NCI-H345 (cell line): ENCODE measurements at regions not wholly inside any gene's neighbourhood (a gene's known extent, or its start where the extent isn't known, plus 50 kb on each side); places are given as distances from the start of the nearest gene placed in this dataset.

Experiments used
- DNase-seq: peaks from one replicate; lab custom pipeline; 2025; lab: John Stamatoyannopoulos, UW

- DNase-seq = no peak
These were observed 1856.1 kb downstream of the OLFM4 start for GRCh38 chr13:54884682-54885081.

- no peak for DNase-seq
These were observed 1862.4 kb downstream of the OLFM4 start for GRCh38 chr13:54890976-54891375.

GRCh38 chr13:54901316-54901715 lies 1872.7 kb downstream of the OLFM4 start:
- DNase-seq = no peak

GRCh38 chr13:54912367-54912766 lies 1883.8 kb downstream of the OLFM4 start:
- no peak for DNase-seq

- no peak for DNase-seq
These were observed 1885.1 kb downstream of the OLFM4 start for GRCh38 chr13:54913668-54914067.

- no peak for DNase-seq
These were observed 1898.9 kb downstream of the OLFM4 start for GRCh38 chr13:54927538-54927937.

- DNase-seq = no peak
These were observed 1899.5 kb downstream of the OLFM4 start for GRCh38 chr13:54928071-54928470.

GRCh38 chr13:54934121-54934520 lies 1905.5 kb downstream of the OLFM4 start:
- no peak for DNase-seq

GRCh38 chr13:54945973-54946372 lies 1917.4 kb downstream of the OLFM4 start:
- DNase-seq = no peak

- DNase-seq = no peak
These were observed 1921.1 kb downstream of the OLFM4 start for GRCh38 chr13:54949735-54950134.

GRCh38 chr13:54950546-54950945 lies 1921.9 kb downstream of the OLFM4 start:
- no peak for DNase-seq

- DNase-seq = no peak
These were observed 1925.2 kb downstream of the OLFM4 start for GRCh38 chr13:54953786-54954185.

GRCh38 chr13:54958781-54959180 lies 1930.2 kb downstream of the OLFM4 start:
- no peak for DNase-seq

GRCh38 chr13:54965881-54966280 lies 1937.3 kb downstream of the OLFM4 start:
- no peak for DNase-seq

- DNase-seq = no peak
These were observed 1944.2 kb downstream of the OLFM4 start for GRCh38 chr13:54972838-54973237.

GRCh38 chr13:54975676-54976075 lies 1947.1 kb downstream of the OLFM4 start:
- no peak for DNase-seq

- no peak for DNase-seq
These were observed 1952.0 kb downstream of the OLFM4 start for GRCh38 chr13:54980651-54981050.

GRCh38 chr13:54989418-54989817 lies 1960.8 kb downstream of the OLFM4 start:
- no peak for DNase-seq

- no peak for DNase-seq
These were observed 1970.8 kb downstream of the OLFM4 start for GRCh38 chr13:54999399-54999907.

GRCh38 chr13:55000043-55000442 lies 1971.4 kb downstream of the OLFM4 start:
- DNase-seq = no peak

GRCh38 chr13:55000844-55001243 lies 1972.2 kb downstream of the OLFM4 start:
- no peak for DNase-seq

- no peak for DNase-seq
These were observed 1973.3 kb downstream of the OLFM4 start for GRCh38 chr13:55001881-55002280.

GRCh38 chr13:55007681-55008080 lies 1979.1 kb downstream of the OLFM4 start:
- no peak for DNase-seq

- no peak for DNase-seq
These were observed 1984.4 kb downstream of the OLFM4 start for GRCh38 chr13:55013051-55013450.

- DNase-seq = no peak
These were observed 2000.7 kb downstream of the OLFM4 start for GRCh38 chr13:55029280-55029679.
